ENCODE measurements at regions not wholly inside any gene's neighbourhood (a gene's known extent, or its start where the extent isn't known, plus 50 kb on each side); places are given as distances from the start of the nearest gene placed in this dataset.

- ChIA-PET POLR2A (interaction anchor here (0.7 to 7.8 kb wide), 38 partner anchors 9 to 1694 kb away, joined by 3 to 247 read pairs (median 6); a partner anchor contains a TSS), CTCF (interaction anchor here (0.7 to 2.8 kb wide), 5 partner anchors 10 to 1216 kb away, joined by 3 to 9 read pairs (median 5); a partner anchor contains a TSS)
- no peak overlapping the region for H2AFZ ChIP-seq (ENCODE audit: low read depth)
- no peaks in the 10 kb centered on the region for H3K9me2 ChIP-seq
- H3K36me3 ChIP-seq (replicated peaks in 1 of 2; ENCODE audit: control insufficient read depth in 1 of 2, insufficient read depth in 2 of 2, low read length in 1 of 2) = no peaks in the 10 kb centered on the region
- H3K4me3 ChIP-seq (ENCODE audit: low read depth in 2 of 2, low read length in 1 of 2) = peak overlapping the region; percentile 84 to 96
- H3K4me1 ChIP-seq (ENCODE audit: control insufficient read depth in 1 of 2, insufficient read depth in 2 of 2, low read depth in 1 of 2, low read length in 1 of 2) = peaks cover 12 to 20% of the 10 kb centered on the region in 2 experiments; a peak in 3 of 4 replicates
- H3K27me3 ChIP-seq (ENCODE audit: insufficient read depth) = no peaks in the 10 kb centered on the region
- TF ChIP-seq, protein P1, sequence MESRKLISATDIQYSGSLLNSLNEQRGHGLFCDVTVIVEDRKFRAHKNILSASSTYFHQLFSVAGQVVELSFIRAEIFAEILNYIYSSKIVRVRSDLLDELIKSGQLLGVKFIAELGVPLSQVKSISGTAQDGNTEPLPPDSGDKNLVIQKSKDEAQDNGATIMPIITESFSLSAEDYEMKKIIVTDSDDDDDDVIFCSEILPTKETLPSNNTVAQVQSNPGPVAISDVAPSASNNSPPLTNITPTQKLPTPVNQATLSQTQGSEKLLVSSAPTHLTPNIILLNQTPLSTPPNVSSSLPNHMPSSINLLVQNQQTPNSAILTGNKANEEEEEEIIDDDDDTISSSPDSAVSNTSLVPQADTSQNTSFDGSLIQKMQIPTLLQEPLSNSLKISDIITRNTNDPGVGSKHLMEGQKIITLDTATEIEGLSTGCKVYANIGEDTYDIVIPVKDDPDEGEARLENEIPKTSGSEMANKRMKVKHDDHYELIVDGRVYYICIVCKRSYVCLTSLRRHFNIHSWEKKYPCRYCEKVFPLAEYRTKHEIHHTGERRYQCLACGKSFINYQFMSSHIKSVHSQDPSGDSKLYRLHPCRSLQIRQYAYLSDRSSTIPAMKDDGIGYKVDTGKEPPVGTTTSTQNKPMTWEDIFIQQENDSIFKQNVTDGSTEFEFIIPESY (IDR thresholded peaks at IDR 0.05; ENCODE audit: borderline replicate concordance, low read depth) = peak; percentile 91
- TF ChIP-seq CHD2 (IDR thresholded peaks at IDR 0.05; ENCODE audit: low read length, partially characterized antibody) (peak; percentile 76), MXI1 (IDR thresholded peaks at IDR 0.05; ENCODE audit: low read depth, low read length) (no peak), EP300 (IDR thresholded peaks at IDR 0.05; ENCODE audit: borderline replicate concordance in 1 of 2, low read depth in 1 of 2, low read length in 1 of 2) (peak in 1 of 2 experiments; percentile 49; a peak in 2 of 4 replicates), RAD21 (IDR thresholded peaks at IDR 0.05; ENCODE audit: low read length) (no peak), NFIC (IDR thresholded peaks at IDR 0.05; ENCODE audit: borderline replicate concordance) (peak; percentile 3; the same call in 1 of the 2 replicates), USF1 (IDR thresholded peaks at IDR 0.05; ENCODE audit: borderline replicate concordance, low read depth) (no peak), TAF1 (IDR thresholded peaks at IDR 0.05; ENCODE audit: borderline replicate concordance, low read depth, low read length) (peak; percentile 97), IRF3 (IDR thresholded peaks at IDR 0.05; ENCODE audit: low read depth, low read length) (peak; percentile 79), TCF12 (IDR thresholded peaks at IDR 0.05) (peak; percentile 43), SIN3A (IDR thresholded peaks at IDR 0.05; ENCODE audit: borderline replicate concordance, low read depth, low read length) (peak; percentile 88; the same call in 1 of the 2 replicates), ELF1 (IDR thresholded peaks at IDR 0.05) (peak; percentile 44; the same call in 1 of the 2 replicates), JUND (IDR thresholded peaks at IDR 0.05) (no peak), YY1 (IDR thresholded peaks at IDR 0.05; ENCODE audit: low read depth) (peak; percentile 77), POLR2AphosphoS5 (IDR thresholded peaks at IDR 0.05; ENCODE audit: low read depth, low read length) (peak; percentile 98), REST (IDR thresholded peaks at IDR 0.05; ENCODE audit: low read depth, low read length) (peak; percentile 62; the same call in 1 of the 2 replicates), RXRA (IDR thresholded peaks at IDR 0.05; ENCODE audit: borderline replicate concordance, low read depth) (peak; percentile 43; the same call in 1 of the 2 replicates), FOXJ3 (CRISPR knock-in tag; IDR thresholded peaks at IDR 0.05) (no peak)
- TF ChIP-seq, protein P2, sequence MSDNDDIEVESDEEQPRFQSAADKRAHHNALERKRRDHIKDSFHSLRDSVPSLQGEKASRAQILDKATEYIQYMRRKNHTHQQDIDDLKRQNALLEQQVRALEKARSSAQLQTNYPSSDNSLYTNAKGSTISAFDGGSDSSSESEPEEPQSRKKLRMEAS (IDR thresholded peaks at IDR 0.05; ENCODE audit: low read depth) = no peak
- peak overlapping the region; percentile 87 to 99 for H3K27ac ChIP-seq (ENCODE audit: low read depth in 2 of 2, low read length in 1 of 2)
- peaks cover 39% of the 10 kb centered on the region for H3K79me2 ChIP-seq (ENCODE audit: insufficient read depth)
- H4K20me1 ChIP-seq (ENCODE audit: insufficient read depth) = peaks cover 5% of the 10 kb centered on the region; the same call in 1 of the 2 replicates
- peak overlapping the region; percentile 91 for H3K4me2 ChIP-seq
- H3K9me3 ChIP-seq = no peaks in the 10 kb centered on the region
- H3F3A ChIP-seq (replicated peaks; ENCODE audit: insufficient read depth) = peaks cover 65% of the 10 kb centered on the region
- 4% methylated on average over 36 of the region's 42 CpGs for WGBS (ENCODE audit: low lambda C conversion rate)
- peak; percentile 77 for DNase-seq
- peak overlapping the region; percentile 97 for H3K9ac ChIP-seq
These were observed 112.0 kb downstream of the HFE start for GRCh38 chr6:26199057-26199772.

All from SK-N-SH (cell line).